BE2C (cell line): ENCODE measurements at regions not wholly inside any gene's neighbourhood (a gene's known extent, or its start where the extent isn't known, plus 50 kb on each side); places are given as distances from the start of the nearest gene placed in this dataset.

Source experiments
- DNase-seq: peaks from one replicate; pipeline ENCODE4 v3.0.0-alpha.2; 2020
- H3K27me3 ChIP-seq: fragments of 250-450 bp; sonication (Bioruptor Pico); 2 replicates; pipeline ENCODE4 v1.5.1; 2020; ENCODE audit warnings: mild to moderate bottlenecking
- H3K36me3 ChIP-seq: fragments of 250-450 bp; sonication (Bioruptor Pico); 2 replicates; pipeline ENCODE4 v1.5.1; 2020; ENCODE audit warnings: mild to moderate bottlenecking
- H3K4me1 ChIP-seq: fragments of 250-450 bp; sonication (Bioruptor Pico); 2 replicates; pipeline ENCODE4 v1.5.1; 2020
- H3K4me3 ChIP-seq: 2 replicates; pipeline ENCODE4 v1.5.1; 2011; ENCODE audit warnings: low read depth, low read length
- H3K9me3 ChIP-seq: fragments of 250-450 bp; sonication (Bioruptor Pico); 2 replicates; pipeline ENCODE4 v1.5.1; 2020
- CTCF ChIP-seq: IDR thresholded peaks from 2 replicates; pipeline ENCODE4 v1.5.1; 2012; ENCODE audit warnings: mild to moderate bottlenecking, low read depth, low read length

- TF ChIP-seq CTCF = no peak
- H3K9me3 ChIP-seq = no peaks in the 10 kb centered on the region
- no peaks in the 10 kb centered on the region for H3K4me1 ChIP-seq
- no peaks in the 10 kb centered on the region for H3K36me3 ChIP-seq
- DNase-seq = no peak
- no peak overlapping the region for H3K4me3 ChIP-seq
- no peaks in the 10 kb centered on the region for H3K27me3 ChIP-seq
These were observed 429.0 kb upstream of the PIK3C3 start for GRCh38 chr18:41526054-41526453.

GRCh38 chr18:41524674-41525470 is 430.2 kb upstream of the PIK3C3 start:
- Histone ChIP-seq H3K9me3 (no peaks in the 10 kb centered on the region), H3K27me3 (no peaks in the 10 kb centered on the region), H3K4me3 (no peak overlapping the region), H3K4me1 (no peaks in the 10 kb centered on the region), H3K36me3 (no peaks in the 10 kb centered on the region)
- no peak for TF ChIP-seq CTCF
- no peak for DNase-seq

GRCh38 chr18:41517142-41517541 is 437.9 kb upstream of the PIK3C3 start:
- no peak for DNase-seq
- Histone ChIP-seq H3K9me3 (no peaks in the 10 kb centered on the region), H3K27me3 (no peaks in the 10 kb centered on the region), H3K4me3 (no peak overlapping the region), H3K4me1 (no peaks in the 10 kb centered on the region), H3K36me3 (no peaks in the 10 kb centered on the region)
- TF ChIP-seq CTCF = no peak

GRCh38 chr18:41513438-41513837 is 441.6 kb upstream of the PIK3C3 start:
- no peaks in the 10 kb centered on the region for H3K27me3 ChIP-seq
- TF ChIP-seq CTCF = no peak
- no peaks in the 10 kb centered on the region for H3K36me3 ChIP-seq
- H3K4me1 ChIP-seq = no peaks in the 10 kb centered on the region
- no peaks in the 10 kb centered on the region for H3K9me3 ChIP-seq
- no peak overlapping the region for H3K4me3 ChIP-seq
- DNase-seq = no peak

- TF ChIP-seq CTCF = no peak
- Histone ChIP-seq H3K4me3 (no peak overlapping the region), H3K27me3 (no peaks in the 10 kb centered on the region), H3K36me3 (no peaks in the 10 kb centered on the region), H3K9me3 (no peaks in the 10 kb centered on the region), H3K4me1 (no peaks in the 10 kb centered on the region)
- DNase-seq = no peak
These were observed 450.7 kb upstream of the PIK3C3 start for GRCh38 chr18:41504316-41504715.

- H3K9me3 ChIP-seq = no peaks in the 10 kb centered on the region
- H3K4me3 ChIP-seq = no peak overlapping the region
- H3K36me3 ChIP-seq = no peaks in the 10 kb centered on the region
- no peaks in the 10 kb centered on the region for H3K27me3 ChIP-seq
- no peak for TF ChIP-seq CTCF
- DNase-seq = no peak
- H3K4me1 ChIP-seq = no peaks in the 10 kb centered on the region
These were observed 453.2 kb upstream of the PIK3C3 start for GRCh38 chr18:41501848-41502247.
